NCI-H2107 (cell line): ENCODE measurements at regions not wholly inside any gene's neighbourhood (a gene's known extent, or its start where the extent isn't known, plus 50 kb on each side); places are given as distances from the start of the nearest gene placed in this dataset.

ENCODE experiments used
- DNase-seq: peaks from one replicate; lab custom pipeline; 2025; lab: John Stamatoyannopoulos, UW

DNA sequence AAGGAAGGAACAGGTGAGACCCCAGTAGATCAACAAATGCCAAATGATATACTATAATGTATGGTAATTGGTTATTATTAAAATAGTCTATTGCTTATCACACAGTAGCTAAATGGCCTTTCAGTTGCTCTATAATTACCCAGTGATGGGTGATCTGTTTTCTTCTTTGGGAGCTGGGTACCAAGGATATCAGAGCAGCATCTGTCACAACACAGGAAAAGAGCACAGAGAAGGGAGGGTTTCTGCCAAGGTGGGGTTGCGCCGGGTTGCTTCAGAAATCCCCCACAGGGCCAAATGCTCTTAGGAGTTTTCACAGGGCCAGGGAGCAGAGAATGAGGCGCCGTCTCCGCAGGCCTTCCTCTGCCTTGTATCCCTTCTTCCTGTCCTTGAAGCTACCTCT lies 469.4 kb downstream of the INSC start:
- no peak for DNase-seq

GRCh38 chr11:15585602-15586331 lies 471.0 kb downstream of the INSC start:
- DNase-seq, result no peak

- no peak for DNase-seq
These were observed 472.2 kb downstream of the INSC start for GRCh38 chr11:15586741-15587473.

DNA sequence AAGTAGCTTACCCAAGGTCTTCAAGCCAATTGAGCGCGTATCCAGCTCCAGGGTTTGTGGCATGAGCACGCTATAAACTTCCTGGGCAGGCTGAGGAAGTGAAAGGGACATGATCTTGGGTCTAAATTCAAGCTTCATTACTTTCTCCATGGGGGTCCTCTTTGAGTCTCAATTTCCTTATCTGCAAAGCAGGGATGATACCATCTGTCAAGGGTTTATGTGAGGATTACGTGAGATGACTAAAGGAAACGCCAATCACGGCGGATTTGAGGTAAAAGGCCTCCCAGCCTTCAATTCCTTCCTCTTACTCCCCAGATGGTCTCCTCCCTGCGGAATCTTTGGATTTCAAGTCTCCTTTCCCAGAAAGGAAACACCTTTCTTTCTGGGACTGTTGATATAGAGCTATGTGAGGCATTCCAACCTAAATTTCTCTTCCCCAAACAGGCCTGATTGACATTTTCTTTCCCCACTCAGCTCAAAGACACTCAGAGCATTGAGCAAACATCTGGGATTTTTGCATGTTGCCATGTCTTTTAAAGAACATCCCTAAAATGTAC lies 474.4 kb downstream of the INSC start:
- no peak for DNase-seq

GRCh38 chr11:15590132-15590531 lies 475.4 kb downstream of the INSC start:
- DNase-seq, result no peak

DNA sequence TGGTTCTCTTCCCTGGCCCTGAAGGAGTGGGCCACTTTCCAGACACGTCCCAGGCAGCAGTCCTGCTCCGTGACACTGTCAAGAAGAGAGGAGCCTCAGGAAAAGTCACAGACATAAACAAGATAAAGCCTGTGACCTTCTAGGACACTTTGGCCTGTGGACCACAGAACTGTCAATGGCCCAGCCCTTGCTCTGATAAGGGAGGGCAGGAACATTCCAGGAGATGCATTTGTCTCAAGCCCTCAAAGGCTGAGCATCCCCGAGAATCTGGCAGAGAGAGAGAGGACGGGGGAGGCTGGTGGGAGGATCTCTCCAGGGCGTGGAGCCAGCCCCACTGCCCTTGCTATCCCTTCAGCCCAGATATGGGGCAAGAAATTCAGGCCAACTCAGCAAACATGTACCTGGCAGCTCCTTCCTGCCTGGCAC lies 476.4 kb downstream of the INSC start:
- DNase-seq, result no peak

- DNase-seq, result no peak
These were observed 479.9 kb downstream of the INSC start for GRCh38 chr11:15594607-15595006.

DNA sequence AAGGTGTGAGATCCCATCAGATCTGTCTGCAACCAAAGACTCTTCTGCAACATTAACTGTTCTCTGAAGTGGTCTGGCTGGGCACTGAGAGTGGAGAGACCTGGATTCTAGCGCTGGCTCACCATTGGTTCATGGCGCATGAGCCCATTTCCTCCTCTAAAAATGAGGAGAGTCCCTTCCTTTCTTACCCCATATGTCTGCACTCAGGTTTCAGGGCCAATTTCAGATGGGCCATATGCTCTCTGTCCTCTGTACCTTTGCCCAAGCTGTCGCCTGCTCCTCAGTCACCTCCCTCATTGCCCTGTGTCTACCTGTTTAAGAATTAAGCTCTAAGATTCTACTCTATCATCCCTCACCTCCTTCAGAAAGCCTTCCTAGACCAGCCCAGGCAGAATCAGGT lies 484.7 kb downstream of the INSC start:
- DNase-seq, result no peak

GRCh38 chr11:15602047-15602446 lies 487.3 kb downstream of the INSC start:
- no peak for DNase-seq

DNA sequence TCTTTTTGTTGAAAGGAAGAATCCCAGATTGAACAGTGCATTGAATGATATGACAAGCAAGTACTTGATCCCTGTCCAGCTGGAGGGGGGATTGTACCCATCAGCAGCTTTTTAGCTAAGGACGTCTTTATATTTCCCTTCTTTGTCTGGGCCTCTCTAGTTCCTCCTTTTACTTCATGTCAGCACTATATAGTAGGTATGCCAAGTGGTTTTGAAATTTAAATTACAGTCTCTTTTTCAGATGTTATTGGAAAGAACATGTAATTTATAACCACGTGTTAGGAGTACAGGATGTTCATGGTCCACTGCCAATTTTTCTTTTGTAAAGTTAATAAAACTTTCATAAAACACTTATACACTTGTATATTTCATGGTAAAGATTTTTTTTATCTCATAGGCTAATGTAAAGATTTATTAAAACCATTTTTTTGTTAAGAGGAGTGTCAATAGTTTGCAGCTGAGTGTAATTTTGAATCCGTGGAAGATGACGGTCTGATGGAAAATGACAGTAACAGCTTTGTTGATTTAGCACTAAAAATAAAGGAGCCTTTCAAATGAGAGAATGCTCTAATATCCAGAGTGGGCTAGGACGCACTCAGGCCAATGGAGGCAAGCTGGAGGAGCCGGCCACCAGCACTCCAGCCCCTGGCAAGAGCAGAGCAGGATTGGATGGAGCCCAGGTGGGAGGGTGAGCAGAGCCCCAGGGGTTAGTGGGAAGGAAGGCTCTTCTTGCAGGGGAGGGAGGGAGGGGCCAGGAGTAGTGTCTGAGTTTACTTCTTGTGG lies 488.3 kb downstream of the INSC start:
- DNase-seq, result no peak

DNA sequence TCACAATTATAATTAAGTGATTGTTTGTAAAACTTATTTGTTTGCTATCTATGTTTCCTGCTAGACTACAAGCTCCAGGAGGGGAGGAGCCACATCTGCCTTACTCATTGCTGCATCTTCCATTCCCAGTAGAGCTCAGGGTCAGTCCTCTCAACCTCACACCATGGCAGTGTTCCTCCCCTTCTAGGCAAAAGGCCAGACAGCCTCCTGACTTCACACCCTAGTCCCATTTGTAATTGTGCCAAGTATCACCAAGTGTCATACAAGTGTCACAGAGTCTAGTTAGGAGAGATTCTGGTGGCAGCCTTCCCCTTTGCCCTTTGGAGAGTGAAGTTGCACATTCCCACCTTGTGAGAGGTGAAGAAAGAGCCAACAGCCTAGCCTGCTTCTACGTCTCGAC lies 490.4 kb downstream of the INSC start:
- DNase-seq, result no peak

DNA sequence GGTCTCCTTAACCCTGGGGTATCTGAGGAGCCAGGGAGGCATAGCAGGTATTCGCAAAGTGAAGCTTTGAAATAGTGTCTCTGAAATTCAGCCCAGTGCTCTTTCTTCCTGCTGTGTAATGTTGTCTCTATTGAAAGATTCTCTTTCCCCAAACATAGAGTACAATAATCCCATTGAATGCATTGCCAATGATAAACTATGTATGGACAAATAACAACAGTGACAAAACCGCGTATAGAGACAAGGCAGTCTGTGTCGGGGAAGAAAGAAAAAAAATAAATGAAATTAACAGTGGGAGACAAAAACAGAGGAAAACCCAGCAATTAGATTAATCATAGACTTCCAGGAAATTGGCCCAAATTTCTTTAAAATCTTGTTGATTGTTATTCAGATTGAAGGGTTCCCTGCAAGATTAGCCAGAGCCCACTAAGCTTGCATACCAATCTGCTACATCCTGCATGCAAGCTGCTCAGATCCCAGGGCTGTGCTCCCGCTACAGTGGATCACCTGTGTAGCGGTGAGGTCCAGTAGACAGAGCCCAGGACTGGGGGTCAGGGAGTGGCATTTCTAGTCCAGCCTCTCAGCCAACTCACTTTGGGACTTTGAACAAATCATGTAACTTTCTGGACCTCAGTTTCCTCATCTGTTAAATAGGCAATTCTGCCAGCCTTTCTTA lies 492.8 kb downstream of the INSC start:
- no peak for DNase-seq

- no peak for DNase-seq
These were observed 494.7 kb downstream of the INSC start for GRCh38 chr11:15609445-15609844.

GRCh38 chr11:15610881-15611280 lies 496.2 kb downstream of the INSC start:
- DNase-seq, result no peak

- no peak for DNase-seq
These were observed 498.5 kb downstream of the INSC start for GRCh38 chr11:15613251-15613650.

- DNase-seq, result no peak
These were observed 499.1 kb downstream of the INSC start for GRCh38 chr11:15613789-15614188.

GRCh38 chr11:15615398-15616096 lies 500.8 kb downstream of the INSC start:
- DNase-seq, result no peak

DNA sequence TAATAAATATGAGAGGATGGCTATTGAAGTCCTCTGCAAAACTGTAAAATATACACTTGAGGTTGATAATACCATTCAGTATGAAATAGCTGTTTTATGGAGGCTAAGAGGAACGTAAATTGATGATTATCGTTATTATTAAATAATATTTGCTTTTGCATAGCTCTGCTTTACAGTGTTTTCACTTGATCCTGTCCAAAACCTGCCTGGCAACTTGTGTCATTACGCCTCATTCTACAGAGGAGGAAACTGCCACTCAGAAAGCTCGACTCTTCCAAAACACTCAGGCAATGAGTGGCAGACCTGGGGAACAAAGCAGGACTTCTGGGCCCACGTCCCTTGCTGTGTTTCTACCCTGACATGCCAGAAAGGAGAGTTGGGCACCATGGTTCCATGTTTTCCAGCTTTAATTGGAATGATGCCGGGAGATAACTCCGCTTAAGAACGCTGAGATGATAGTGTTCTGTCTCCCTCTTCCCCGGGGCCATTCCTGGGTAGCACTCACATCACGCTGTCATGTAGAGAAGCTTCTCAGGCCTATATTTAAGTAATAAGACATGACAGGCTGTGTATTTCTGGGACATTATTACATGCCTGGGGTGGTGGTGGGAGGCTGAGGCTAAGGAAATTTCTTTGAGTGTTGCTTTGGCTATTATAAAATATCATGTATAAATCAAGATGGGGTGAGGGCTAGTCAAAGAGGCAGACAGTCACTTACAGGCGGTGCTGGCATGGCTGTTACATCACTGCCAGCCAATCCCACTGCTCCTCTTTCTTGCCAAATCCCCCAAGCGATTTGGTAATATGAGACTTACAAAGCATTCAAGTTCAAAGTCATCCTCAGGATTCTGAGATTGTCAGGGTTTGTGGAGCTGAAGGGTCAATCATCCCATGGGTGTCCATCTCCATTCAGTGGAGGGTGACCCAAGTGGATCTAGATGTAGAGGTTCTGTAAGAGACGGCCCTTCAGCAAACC lies 501.7 kb downstream of the INSC start:
- DNase-seq, result no peak

DNA sequence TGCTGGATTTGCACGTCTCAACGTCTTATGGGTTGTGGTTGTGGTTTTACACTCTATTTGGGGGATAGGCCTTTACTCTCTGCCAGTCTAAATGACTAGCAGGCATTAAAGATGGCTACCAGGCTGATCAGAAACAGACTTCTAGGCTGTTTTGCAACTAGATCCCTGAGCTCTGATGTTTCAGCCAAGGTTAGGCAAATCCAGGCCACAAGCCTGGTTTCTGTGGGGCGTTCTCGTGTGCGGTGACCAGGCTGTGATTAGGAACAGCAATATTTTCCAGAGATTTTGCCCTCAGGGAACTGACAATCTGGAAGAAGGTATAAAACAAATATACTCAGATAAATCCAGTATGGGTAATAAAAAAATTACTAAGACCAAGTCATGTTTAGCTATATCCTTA lies 502.4 kb downstream of the INSC start:
- no peak for DNase-seq

GRCh38 chr11:15618583-15619032 lies 503.9 kb downstream of the INSC start:
- DNase-seq, result no peak
